OCI-LY7 (cell line): ENCODE measurements at regions not wholly inside any gene's neighbourhood (a gene's known extent, or its start where the extent isn't known, plus 50 kb on each side); places are given as distances from the start of the nearest gene placed in this dataset.

Experiments used
- CTCF ChIP-seq: fragments of 200-600 bp; sonication (generic); conservative IDR thresholded peaks from 2 replicates; pipeline ENCODE4 v1.5.1; 2014; ENCODE audit warnings: mild to moderate bottlenecking, antibody characterized with exemption, low read length, moderate library complexity, mixed read lengths
- EZH2phosphoT487 ChIP-seq: fragments of 200-600 bp; sonication (generic); IDR thresholded peaks from 2 replicates; pipeline ENCODE4 v1.6.1; 2018; ENCODE audit warnings: low read depth, borderline replicate concordance, mild to moderate bottlenecking, mixed run types, antibody characterized with exemption, low read length, moderate library complexity, mixed read lengths

- TF ChIP-seq CTCF (no peak), EZH2phosphoT487 (no peak)
These were observed 84.8 kb upstream of the GATA6 start for GRCh38 chr18:22084547-22084946.
